ENCODE measurements at regions not wholly inside any gene's neighbourhood (a gene's known extent, or its start where the extent isn't known, plus 50 kb on each side); places are given as distances from the start of the nearest gene placed in this dataset.

DNA sequence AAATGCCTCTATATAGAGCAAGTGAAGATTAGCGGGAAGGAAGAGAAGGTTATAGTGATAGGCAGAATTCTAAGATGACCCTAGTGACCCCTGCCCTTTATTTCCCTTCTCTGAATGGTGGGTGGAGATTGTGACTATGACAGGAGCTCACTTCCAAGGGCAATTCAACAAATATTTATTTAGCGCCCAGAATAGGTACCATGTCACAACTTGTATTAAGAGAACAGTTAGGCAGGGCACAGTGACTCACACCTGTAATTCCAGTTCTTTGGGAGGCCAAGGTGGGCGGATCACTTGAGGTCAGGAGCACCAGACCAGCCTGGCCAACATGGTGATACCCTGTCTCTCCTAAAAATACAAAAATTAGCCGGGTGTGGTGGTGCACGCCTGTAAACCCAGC, 236.0 kb upstream of the POGK start:
- TF ChIP-seq, protein P1, sequence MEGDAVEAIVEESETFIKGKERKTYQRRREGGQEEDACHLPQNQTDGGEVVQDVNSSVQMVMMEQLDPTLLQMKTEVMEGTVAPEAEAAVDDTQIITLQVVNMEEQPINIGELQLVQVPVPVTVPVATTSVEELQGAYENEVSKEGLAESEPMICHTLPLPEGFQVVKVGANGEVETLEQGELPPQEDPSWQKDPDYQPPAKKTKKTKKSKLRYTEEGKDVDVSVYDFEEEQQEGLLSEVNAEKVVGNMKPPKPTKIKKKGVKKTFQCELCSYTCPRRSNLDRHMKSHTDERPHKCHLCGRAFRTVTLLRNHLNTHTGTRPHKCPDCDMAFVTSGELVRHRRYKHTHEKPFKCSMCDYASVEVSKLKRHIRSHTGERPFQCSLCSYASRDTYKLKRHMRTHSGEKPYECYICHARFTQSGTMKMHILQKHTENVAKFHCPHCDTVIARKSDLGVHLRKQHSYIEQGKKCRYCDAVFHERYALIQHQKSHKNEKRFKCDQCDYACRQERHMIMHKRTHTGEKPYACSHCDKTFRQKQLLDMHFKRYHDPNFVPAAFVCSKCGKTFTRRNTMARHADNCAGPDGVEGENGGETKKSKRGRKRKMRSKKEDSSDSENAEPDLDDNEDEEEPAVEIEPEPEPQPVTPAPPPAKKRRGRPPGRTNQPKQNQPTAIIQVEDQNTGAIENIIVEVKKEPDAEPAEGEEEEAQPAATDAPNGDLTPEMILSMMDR (IDR thresholded peaks at IDR 0.05), result no peak
- TF ChIP-seq POLR2A (IDR thresholded peaks at IDR 0.05), result no peak

Data from Peyer's patch (tissue), 4 donors.